Loucy (cell line): ENCODE measurements at regions not wholly inside any gene's neighbourhood (a gene's known extent, or its start where the extent isn't known, plus 50 kb on each side); places are given as distances from the start of the nearest gene placed in this dataset.

Experiments
- EZH2phosphoT487 ChIP-seq: fragments of 200-600 bp; IDR thresholded peaks from 2 replicates; pipeline ENCODE4 v1.6.1; 2018; ENCODE audit warnings: antibody characterized with exemption, mild to moderate bottlenecking, moderate library complexity, borderline replicate concordance
- TF ChIP-seq, protein P1 (sequence below): fragments of 200-600 bp; sonication (generic); conservative IDR thresholded peaks from 2 replicates; pipeline ENCODE4 v1.5.1; 2014; ENCODE audit warnings: mild to moderate bottlenecking, antibody characterized with exemption, low read length

DNA sequence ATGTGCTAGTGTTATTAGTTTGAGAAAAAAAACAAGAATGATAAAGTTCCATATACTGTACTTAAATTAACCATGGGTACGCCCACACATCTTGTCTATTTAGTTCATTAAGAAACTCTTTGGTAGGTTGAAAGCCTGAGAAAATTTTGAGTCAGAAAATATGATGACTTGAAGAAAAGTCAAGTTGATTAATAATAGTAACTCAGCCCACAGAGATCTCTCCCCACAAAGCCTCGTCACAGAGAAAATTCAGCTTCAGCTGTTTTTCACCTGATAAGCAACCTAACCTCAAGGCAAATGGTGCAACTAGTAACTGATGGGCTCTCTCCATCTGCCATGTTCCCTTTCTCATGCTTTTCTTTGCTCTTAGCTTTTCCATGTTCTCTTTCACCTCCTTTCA lies 1021.6 kb downstream of the GATA3 start:
- TF ChIP-seq, protein P1, sequence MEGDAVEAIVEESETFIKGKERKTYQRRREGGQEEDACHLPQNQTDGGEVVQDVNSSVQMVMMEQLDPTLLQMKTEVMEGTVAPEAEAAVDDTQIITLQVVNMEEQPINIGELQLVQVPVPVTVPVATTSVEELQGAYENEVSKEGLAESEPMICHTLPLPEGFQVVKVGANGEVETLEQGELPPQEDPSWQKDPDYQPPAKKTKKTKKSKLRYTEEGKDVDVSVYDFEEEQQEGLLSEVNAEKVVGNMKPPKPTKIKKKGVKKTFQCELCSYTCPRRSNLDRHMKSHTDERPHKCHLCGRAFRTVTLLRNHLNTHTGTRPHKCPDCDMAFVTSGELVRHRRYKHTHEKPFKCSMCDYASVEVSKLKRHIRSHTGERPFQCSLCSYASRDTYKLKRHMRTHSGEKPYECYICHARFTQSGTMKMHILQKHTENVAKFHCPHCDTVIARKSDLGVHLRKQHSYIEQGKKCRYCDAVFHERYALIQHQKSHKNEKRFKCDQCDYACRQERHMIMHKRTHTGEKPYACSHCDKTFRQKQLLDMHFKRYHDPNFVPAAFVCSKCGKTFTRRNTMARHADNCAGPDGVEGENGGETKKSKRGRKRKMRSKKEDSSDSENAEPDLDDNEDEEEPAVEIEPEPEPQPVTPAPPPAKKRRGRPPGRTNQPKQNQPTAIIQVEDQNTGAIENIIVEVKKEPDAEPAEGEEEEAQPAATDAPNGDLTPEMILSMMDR, result no peak
- no peak for TF ChIP-seq EZH2phosphoT487
